ENCODE measurements at regions not wholly inside any gene's neighbourhood (a gene's known extent, or its start where the extent isn't known, plus 50 kb on each side); places are given as distances from the start of the nearest gene placed in this dataset.

DNA sequence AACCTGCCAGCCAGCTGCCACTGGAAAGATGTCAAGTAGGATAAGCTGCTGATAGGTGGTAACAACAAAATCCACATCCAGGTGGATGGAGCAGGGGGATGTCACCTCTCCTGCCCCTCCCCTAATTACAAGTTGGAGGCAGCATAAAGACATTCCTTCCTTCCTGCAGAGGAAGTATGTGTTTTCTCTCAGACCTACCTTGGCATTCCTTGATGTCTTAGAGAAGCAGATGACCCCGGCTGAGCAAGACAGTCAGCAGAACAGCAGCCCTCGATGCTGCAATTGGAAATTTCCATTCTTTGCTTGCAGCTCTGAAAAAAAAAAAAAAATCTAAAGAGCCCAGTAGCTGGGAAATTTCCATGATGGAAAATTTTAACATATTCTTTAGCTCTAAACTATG lies 137.5 kb upstream of the MKLN1 start:
- Mint-ChIP-seq H3K36me3 (peaks cover 16% of the 10 kb centered on the region), H3K4me3 (peak overlapping the region; percentile 53), H3K27ac (peak overlapping the region; percentile 98), H3K4me1 (peaks cover 46% of the 10 kb centered on the region), H3K9me3 (no peaks in the 10 kb centered on the region)
- ATAC-seq (no peak), DNase-seq (ENCODE audit: low spot score in 2 of 2) (no peak)

DNA sequence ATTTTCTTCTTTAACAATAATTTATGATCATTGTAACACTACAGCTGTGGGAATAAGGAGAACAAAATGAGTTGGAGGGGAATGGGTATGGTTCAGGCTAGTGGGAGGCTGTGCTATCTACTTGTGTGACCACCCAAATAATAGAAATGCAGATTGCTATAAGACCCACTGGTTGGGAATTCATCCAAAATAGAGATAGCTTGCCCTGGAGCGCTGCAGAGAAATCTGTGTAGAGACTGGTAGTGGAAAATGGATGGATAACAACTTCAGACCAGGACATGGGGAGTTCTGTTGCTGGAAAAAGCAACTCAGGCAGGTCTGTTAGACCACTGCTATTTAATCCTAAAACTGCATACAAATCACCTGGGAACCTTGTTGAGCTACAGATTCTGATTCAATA lies 137.1 kb upstream of the MKLN1 start:
- peaks cover 16% of the 10 kb centered on the region for H3K36me3 Mint-ChIP-seq
- DNase-seq (ENCODE audit: low spot score in 2 of 2): no peak
- no peak overlapping the region for H3K4me3 Mint-ChIP-seq
- H3K9me3 Mint-ChIP-seq: no peaks in the 10 kb centered on the region
- peak overlapping the region; percentile 98 for H3K27ac Mint-ChIP-seq
- no peak for ATAC-seq
- H3K4me1 Mint-ChIP-seq: peaks cover 46% of the 10 kb centered on the region

DNA sequence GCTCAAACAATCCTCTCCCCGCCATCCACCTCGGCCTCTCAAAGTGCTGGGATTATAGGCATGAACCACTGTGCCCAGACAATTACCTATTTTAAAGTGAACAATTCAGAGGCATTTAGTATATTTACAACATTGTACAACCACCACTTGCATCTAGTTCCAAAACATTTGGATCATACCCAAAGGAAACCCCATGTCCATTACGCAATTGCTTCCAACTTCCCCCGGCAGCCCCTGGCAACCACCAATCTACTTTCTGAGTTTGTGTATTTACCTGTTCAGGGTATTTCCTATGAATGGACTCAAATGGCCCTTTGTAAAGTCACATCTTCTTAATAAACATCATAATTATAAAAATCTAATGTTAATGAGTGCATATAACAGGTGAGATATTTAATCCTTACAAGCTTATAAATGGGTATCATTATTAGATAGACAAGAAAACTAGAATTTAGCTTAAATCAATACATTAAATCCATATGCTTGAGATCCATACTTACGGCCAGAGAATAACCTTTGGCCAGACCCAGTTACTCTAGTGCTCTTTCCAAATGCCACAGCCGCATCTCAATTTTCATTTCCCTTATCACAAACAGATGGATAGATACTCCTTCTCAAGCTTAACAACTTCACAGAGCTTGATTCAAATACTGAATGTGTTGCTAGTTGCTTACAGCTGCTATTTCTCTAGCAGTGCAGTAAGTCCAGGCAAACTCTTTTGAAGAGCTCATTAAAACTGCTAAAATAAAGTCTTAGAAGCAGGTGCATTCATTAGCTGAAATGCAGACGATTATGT lies 133.4 kb upstream of the MKLN1 start:
- Mint-ChIP-seq H3K4me1 (peaks cover 31% of the 10 kb centered on the region), H3K36me3 (peaks cover 5% of the 10 kb centered on the region), H3K4me3 (no peak overlapping the region), H3K27ac (no peak overlapping the region), H3K9me3 (no peaks in the 10 kb centered on the region)
- no peak for ATAC-seq
- no peak for DNase-seq (ENCODE audit: low spot score in 2 of 2)

DNA sequence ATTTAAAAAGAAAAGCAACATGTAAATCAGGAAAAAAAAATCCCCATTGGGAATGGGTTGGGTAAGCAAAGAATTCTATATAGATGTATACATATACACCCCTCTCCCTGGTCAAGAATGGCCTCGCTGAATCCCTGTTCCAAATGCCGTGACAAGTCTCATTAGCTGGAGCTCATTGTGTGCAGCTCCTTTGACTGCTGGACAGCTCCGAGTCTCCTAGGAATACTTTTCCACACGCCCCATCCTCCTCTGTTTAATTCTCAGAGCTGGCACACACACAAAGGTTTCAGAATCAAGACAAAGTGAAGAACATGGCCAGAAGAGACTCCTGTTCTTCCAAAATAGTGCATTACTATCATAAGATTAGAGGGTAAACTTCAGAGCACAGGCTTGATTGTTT lies 130.9 kb upstream of the MKLN1 start:
- no peak for ATAC-seq
- H3K36me3 Mint-ChIP-seq: no peaks in the 10 kb centered on the region
- H3K4me3 Mint-ChIP-seq: no peak overlapping the region
- peaks cover 8% of the 10 kb centered on the region for H3K4me1 Mint-ChIP-seq
- H3K27ac Mint-ChIP-seq: no peak overlapping the region
- H3K9me3 Mint-ChIP-seq: no peaks in the 10 kb centered on the region
- no peak for DNase-seq (ENCODE audit: low spot score in 2 of 2)

DNA sequence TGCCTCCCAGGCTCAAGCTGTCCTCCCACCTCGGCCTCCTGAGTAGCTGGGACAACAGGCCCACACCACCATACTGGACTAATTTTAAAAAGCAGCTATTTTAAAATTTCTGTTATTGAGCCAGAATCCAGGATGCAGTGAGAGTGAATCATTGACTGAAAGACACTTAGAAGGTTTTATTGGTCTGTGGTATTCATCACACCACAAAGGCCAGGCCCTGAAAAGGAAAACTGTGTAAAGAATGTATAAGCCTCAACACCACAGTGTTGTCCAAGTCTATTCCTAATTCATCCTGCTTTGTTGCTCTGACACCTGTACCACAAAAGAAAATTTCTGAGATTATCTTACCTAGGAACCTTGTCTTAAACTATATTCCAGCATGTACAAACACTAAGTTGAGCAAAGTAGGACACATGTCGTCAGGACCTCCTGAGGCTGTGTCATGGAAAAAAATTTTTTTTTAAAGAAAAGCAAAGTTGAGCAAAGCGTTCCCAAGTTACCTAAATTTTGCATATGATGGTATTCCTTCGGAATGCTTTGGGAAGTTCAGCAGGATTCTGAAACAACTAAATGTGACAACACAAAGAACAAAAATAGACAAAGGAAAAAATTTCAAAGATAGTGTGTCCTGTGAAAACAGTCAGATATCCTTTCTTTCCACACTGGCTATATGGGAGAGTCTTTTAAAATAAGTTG lies 129.6 kb upstream of the MKLN1 start:
- DNase-seq (ENCODE audit: low spot score in 2 of 2): no peak
- no peaks in the 10 kb centered on the region for H3K36me3 Mint-ChIP-seq
- peak; percentile 64 for ATAC-seq
- H3K4me1 Mint-ChIP-seq: peaks cover 8% of the 10 kb centered on the region
- H3K27ac Mint-ChIP-seq: no peak overlapping the region
- H3K4me3 Mint-ChIP-seq: no peak overlapping the region
- H3K9me3 Mint-ChIP-seq: no peaks in the 10 kb centered on the region

DNA sequence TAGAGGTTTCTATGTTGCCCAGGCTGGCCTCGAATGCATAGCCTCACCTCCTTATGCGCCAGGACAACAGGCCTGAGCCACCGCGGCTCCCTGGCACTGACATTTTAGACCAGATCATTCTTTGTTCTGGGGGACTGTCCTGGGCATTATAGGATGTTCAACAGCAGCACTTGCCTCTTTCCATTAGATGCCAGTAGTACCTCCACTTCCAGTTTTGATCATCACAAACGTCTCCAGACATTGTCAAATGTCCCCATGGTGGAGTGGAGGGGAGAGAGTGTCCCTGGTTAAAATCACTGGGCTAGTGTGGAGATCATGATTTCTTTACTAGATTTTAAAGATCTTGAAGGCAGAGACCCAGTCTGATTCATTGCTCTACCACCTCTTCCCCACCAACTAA lies 125.2 kb upstream of the MKLN1 start:
- Mint-ChIP-seq H3K4me3 (no peak overlapping the region), H3K36me3 (no peaks in the 10 kb centered on the region), H3K9me3 (no peaks in the 10 kb centered on the region), H3K4me1 (peaks cover 8% of the 10 kb centered on the region), H3K27ac (no peak overlapping the region)
- ATAC-seq (no peak), DNase-seq (ENCODE audit: low spot score in 2 of 2) (no peak)

DNA sequence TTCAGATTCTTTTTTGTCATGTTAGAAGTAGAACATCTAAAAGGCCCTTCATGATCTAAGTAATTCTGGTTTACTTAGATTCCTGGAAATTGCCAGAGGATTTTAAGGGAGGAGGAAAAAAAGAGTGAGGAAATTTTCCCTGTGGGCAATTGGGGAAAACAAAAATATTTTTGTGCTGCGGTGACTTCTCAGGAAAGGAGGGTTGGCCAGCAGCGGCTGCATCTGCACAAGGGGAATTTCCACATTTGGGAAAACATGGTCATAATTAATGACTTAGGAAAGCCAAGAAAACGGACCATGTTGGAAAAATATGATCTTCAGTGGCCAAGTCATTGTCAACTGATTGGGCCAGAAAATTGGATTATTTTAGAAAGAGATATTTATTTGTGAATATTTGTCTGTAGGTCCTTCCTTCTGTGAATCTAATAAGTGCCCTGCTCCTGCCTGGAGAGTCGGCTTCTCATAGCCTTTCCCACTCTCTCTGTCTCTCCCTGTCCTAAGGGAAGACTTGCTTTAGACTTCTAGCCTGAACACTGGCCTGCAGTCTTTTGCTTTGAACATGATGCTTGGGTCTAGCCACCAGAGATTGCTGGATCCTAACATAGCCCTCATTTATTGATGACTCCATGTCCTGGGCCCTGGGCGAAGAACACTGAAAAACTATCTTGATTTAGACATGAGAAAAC lies 124.2 kb upstream of the MKLN1 start:
- Mint-ChIP-seq H3K9me3 (no peaks in the 10 kb centered on the region), H3K4me3 (no peak overlapping the region), H3K27ac (no peak overlapping the region), H3K4me1 (no peaks in the 10 kb centered on the region), H3K36me3 (no peaks in the 10 kb centered on the region)
- DNase-seq (ENCODE audit: low spot score in 2 of 2) (no peak), ATAC-seq (no peak)

DNA sequence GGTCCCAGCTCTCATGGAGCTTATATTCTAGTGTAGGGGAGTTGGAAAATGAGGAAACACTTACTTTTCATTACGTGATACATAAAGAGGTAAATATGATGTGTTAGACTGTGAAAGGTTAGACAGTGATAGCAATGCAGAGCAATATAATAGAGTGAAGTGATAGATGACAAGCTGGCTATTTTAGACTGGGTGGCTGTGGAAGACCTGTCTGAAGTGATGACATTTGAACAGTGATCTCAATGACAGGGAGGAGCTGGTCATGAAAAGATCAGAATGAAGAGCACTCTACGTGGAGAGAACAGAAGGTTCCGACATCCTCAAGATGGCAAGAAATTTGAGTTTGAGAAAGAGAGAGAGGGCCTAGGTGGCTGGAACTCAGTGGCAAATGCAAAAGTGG lies 118.9 kb upstream of the MKLN1 start:
- no peak for DNase-seq (ENCODE audit: low spot score in 2 of 2)
- Mint-ChIP-seq H3K36me3 (no peaks in the 10 kb centered on the region), H3K9me3 (no peaks in the 10 kb centered on the region), H3K27ac (no peak overlapping the region), H3K4me3 (no peak overlapping the region), H3K4me1 (peaks cover 6% of the 10 kb centered on the region)
- no peak for ATAC-seq

DNA sequence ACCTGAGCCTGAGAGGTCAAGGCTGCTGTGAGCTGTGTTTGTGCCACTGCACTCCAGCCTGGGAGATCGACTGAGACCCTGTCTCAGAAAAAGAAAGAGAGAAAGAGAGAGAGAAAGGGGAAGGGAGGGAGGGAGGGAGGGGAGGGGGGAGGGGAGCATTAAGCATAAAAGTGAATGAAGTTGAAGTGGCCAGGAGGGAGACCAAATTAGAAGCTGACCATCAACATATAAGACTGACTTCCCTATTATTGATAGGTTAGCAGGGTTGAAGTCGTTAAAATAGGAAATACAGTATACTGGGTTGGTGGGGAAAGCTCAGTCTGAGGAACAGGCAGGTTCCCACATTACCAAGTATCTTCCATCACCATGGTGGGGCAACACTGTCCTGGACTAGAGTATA lies 117.1 kb upstream of the MKLN1 start:
- H3K27ac Mint-ChIP-seq: peak overlapping the region; percentile 56
- no peak for DNase-seq (ENCODE audit: low spot score in 2 of 2)
- H3K36me3 Mint-ChIP-seq: no peaks in the 10 kb centered on the region
- H3K4me3 Mint-ChIP-seq: no peak overlapping the region
- peaks cover 6% of the 10 kb centered on the region for H3K4me1 Mint-ChIP-seq
- ATAC-seq: no peak
- H3K9me3 Mint-ChIP-seq: no peaks in the 10 kb centered on the region

DNA sequence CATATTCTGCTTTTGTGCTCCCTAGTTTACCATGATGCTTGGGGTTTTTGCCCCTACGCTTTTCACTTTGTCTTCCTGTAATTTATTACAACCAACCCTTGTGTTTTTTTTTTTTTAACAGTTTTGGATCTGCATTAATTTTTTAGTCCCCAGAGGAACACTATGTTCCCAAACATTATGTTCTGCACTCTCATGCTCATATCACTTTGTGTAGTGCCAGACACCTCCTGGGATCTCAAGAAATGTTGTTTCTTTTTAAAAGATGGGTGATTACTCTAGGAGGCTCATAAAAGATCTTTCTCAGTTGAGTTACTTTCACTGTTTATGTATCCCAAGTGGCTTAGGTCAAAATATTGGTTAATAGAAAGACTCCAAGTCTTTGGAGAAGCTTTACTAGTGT lies 116.2 kb upstream of the MKLN1 start:
- no peaks in the 10 kb centered on the region for H3K36me3 Mint-ChIP-seq
- H3K27ac Mint-ChIP-seq: no peak overlapping the region
- no peaks in the 10 kb centered on the region for H3K9me3 Mint-ChIP-seq
- peaks cover 6% of the 10 kb centered on the region for H3K4me1 Mint-ChIP-seq
- DNase-seq (ENCODE audit: low spot score in 2 of 2): no peak
- ATAC-seq: no peak
- no peak overlapping the region for H3K4me3 Mint-ChIP-seq

DNA sequence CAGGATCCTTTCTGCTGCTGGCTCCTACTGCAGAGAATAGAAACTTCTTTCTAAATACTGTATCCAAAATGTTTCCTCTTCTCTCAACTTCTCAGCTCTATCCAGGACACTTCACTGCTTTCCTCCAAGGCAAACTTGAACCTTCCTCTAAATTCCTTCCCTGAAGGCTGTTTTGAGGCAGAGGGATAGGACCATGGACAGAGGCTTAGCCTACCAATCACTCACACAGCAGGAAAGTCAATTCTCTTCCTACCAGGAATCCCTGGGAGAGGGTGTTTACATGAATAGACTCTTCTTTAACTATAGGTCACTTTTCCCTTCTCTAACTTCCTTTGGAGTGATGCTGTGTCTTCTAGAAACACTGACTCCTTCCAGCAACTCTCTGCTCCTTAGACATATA lies 115.6 kb upstream of the MKLN1 start:
- Mint-ChIP-seq H3K4me1 (peaks cover 6% of the 10 kb centered on the region), H3K27ac (no peak overlapping the region), H3K4me3 (no peak overlapping the region), H3K36me3 (no peaks in the 10 kb centered on the region), H3K9me3 (no peaks in the 10 kb centered on the region)
- no peak for ATAC-seq
- no peak for DNase-seq (ENCODE audit: low spot score in 2 of 2)

DNA sequence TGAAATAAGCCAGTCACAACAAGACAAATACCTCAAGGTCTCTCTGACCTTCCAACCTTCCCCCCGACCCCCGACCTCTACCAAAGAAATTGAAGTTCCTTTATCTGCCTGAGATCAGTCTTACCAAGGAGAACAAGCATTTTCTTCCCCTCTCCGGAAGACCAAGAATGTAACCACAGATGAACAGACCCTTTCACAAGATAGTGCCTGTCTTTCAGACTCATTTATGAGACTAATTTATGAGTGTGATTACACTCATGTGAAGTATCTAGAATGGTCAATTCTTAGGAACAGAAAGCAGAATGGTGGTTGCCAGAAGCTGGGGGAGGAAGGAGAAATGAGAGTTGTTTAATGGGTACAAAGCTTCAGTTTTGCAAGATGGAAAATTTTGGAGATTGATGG lies 108.9 kb upstream of the MKLN1 start:
- Mint-ChIP-seq H3K4me3 (no peak overlapping the region), H3K36me3 (no peaks in the 10 kb centered on the region), H3K9me3 (no peaks in the 10 kb centered on the region), H3K4me1 (peaks cover 12% of the 10 kb centered on the region), H3K27ac (no peak overlapping the region)
- DNase-seq (ENCODE audit: low spot score in 2 of 2) (no peak), ATAC-seq (peak; percentile 72)

DNA sequence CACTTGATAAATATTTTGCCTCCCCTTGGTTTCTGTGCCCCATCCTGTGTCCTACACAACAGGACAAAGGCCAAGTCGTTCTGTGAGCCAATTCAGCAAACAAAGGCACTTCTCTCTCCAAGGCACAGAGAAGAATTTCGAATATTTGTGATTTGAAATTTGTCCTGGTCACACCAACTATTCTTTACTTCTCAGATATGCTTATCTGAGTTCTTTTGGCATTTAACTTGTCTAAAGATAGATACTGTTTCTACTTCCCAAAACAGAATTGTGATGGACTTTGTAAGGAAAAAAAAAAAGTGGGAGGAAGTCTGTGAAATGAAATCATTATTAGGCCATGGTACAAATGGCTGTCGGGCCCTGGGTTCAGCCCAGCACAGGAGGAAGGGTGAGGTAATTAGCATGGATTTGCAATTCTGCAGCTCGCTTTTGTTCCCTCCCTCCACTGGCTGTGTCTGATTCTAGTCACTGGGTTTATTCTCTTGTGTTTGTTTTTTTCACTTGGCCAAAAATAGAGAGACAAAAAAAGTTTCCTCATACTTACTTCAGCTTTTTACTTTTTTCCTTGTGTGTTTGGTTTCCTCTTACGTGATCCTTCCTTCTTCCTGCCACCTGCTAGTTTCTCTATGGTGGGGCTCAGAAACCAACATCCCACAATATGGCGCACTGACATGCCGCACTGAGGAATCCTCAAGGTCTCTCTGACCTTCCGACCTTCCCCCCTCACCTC lies 108.2 kb upstream of the MKLN1 start:
- H3K9me3 Mint-ChIP-seq: no peaks in the 10 kb centered on the region
- no peak for ATAC-seq
- peaks cover 12% of the 10 kb centered on the region for H3K4me1 Mint-ChIP-seq
- peak overlapping the region; percentile 4 for H3K27ac Mint-ChIP-seq
- H3K4me3 Mint-ChIP-seq: no peak overlapping the region
- DNase-seq (ENCODE audit: low spot score in 2 of 2): no peak
- no peaks in the 10 kb centered on the region for H3K36me3 Mint-ChIP-seq

DNA sequence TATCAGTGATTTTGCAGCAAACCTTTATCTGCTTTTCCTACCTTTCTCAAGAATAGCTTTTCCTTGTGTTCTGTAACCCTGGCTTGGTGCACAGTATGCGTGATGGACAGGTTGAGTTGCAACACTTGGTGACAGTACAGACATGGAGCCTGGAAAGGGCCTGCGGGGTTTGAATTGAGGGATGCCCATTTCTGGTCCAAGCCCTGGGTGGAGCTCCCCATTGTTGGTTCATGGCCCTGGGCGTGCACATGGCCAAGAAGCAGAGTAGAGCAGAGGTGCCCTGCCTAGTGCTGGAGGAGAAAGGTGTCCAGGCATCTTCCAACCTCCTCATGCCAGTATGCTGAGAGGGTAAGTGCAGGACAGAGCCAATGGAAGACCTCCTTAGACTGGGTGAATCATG lies 106.6 kb upstream of the MKLN1 start:
- H3K36me3 Mint-ChIP-seq: no peaks in the 10 kb centered on the region
- no peaks in the 10 kb centered on the region for H3K9me3 Mint-ChIP-seq
- no peak for DNase-seq (ENCODE audit: low spot score in 2 of 2)
- ATAC-seq: no peak
- no peak overlapping the region for H3K27ac Mint-ChIP-seq
- no peak overlapping the region for H3K4me3 Mint-ChIP-seq
- H3K4me1 Mint-ChIP-seq: peaks cover 16% of the 10 kb centered on the region

DNA sequence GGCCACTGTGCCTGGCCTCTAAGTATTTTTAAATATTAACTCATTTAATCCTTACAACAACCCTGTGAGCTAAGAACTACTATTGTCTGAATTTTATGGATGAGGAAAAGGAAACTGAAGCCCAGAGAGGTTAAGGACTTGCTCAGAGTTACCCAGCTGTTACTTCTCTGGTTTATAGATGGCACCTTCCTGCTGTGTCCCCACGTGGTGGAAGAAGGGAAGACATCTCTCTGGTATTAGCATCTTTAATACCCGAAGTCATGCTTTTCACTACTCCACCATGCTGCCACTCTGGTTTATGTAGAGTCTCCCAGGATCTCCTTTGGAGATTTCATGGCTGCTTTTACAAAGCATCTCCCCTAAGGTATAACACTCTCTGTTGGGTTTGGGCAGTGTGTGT lies 105.5 kb upstream of the MKLN1 start:
- no peak for DNase-seq (ENCODE audit: low spot score in 2 of 2)
- Mint-ChIP-seq H3K4me3 (no peak overlapping the region), H3K27ac (no peak overlapping the region), H3K4me1 (peaks cover 26% of the 10 kb centered on the region), H3K9me3 (no peaks in the 10 kb centered on the region), H3K36me3 (no peaks in the 10 kb centered on the region)
- ATAC-seq: no peak
